K562 (cell line): ENCODE measurements at regions not wholly inside any gene's neighbourhood (a gene's known extent, or its start where the extent isn't known, plus 50 kb on each side); places are given as distances from the start of the nearest gene placed in this dataset.

Source experiments
- ATAC-seq: fragments of 200-7000 bp; cut with Tn5 transposase; 3 replicates; pipeline ENCODE4 v1.9.1; 2020; ENCODE audit warnings: moderate library complexity
- BruUV-seq: library from RNA; stranded (reverse); fragments of 400-500 nt; replicated peaks from 2 replicates; lab custom pipeline; 2021; lab: Mats Ljungman, UMichigan
- CTCF ChIA-PET: fragments of 300-600 bp; formaldehyde crosslinking; extraction: SDS; loops from one replicate; lab custom pipeline; 2021; ENCODE audit warnings: low intra/inter-chr PET ratio; lab: Yijun Ruan, JAX
- POLR2A ChIA-PET: fragments of 300-600, 350-650 bp; sonication (Branson Sonifier 250); formaldehyde crosslinking; extraction: SDS; loops from one replicate; lab custom pipeline; 2021; ENCODE audit warnings: antibody characterized with exemption, inconsistent platforms; lab: Yijun Ruan, JAX
- DNase-seq, 4 experiments: peaks; one replicate each; pipeline versions ENCODE4 v3.0.0 to v3.0.0-alpha.2; 2011 to 2018; ENCODE audit warnings: low spot score in 3 of 4, mixed read lengths in 3 of 4; ENCODE audit errors: extremely low read depth in 1 of 4
- FAIRE-seq: peaks from 2 replicates; lab custom pipeline; 2011; peaks lifted over from hg19 to GRCh38; lab: Jason Lieb, UNC
- H2AFZ ChIP-seq: 2 replicates; pipeline ENCODE4 v1.6.0; 2011; ENCODE audit warnings: low read depth, low read length, control low read depth, inconsistent platforms
- H3K27ac ChIP-seq: fragments of 200-600 bp; 3 replicates; pipeline ENCODE4 v1.8.0; 2011; ENCODE audit warnings: low read depth, mild to moderate bottlenecking, control low read depth, inconsistent platforms, low read length, moderate library complexity, mixed read lengths; ENCODE audit errors: extremely low read depth
- H3K27me3 ChIP-seq, 2 experiments: fragments of 300-600 bp in 1 of 2; 2 replicates in 1 of 2; 3 replicates in 1 of 2; pipeline versions ENCODE4 v1.6.0 to v1.8.0; 2011; ENCODE audit warnings: inconsistent platforms in 2 of 2, low read length in 2 of 2, mild to moderate bottlenecking in 1 of 2, mixed read lengths in 1 of 2, moderate library complexity in 1 of 2; ENCODE audit not compliant: control insufficient read depth in 2 of 2, insufficient read depth in 2 of 2
- H3K36me3 ChIP-seq: fragments of 300-600 bp; 3 replicates; pipeline ENCODE4 v1.8.0; 2011; ENCODE audit warnings: mild to moderate bottlenecking, low read length, inconsistent platforms; ENCODE audit not compliant: control insufficient read depth, insufficient read depth
- H3K4me1 ChIP-seq, 2 experiments: fragments of 200-600 bp in 1 of 2; replicated peaks in 1 of 2; 2 replicates in 1 of 2; 3 replicates in 1 of 2; pipeline versions ENCODE4 v1.5.1 to v1.8.0; 2011; ENCODE audit warnings: inconsistent platforms in 2 of 2, low read length in 2 of 2, mild to moderate bottlenecking in 1 of 2, mixed read lengths in 1 of 2, moderate library complexity in 1 of 2; ENCODE audit not compliant: control insufficient read depth in 2 of 2, insufficient read depth in 2 of 2
- H3K4me2 ChIP-seq: 2 replicates; pipeline ENCODE4 v1.6.1; 2011; ENCODE audit warnings: low read length, control low read depth, inconsistent platforms, mixed read lengths; ENCODE audit not compliant: insufficient read depth
- H3K4me3 ChIP-seq: fragments of 200-600 bp; sonication (generic), shearing (Covaris generic); 2 replicates; pipeline ENCODE4 v1.5.1; 2016; ENCODE audit warnings: control low read depth, inconsistent platforms
- H3K79me2 ChIP-seq: fragments of 200-600 bp; 3 replicates; pipeline ENCODE4 v1.8.0; 2011; ENCODE audit warnings: low read length, inconsistent platforms; ENCODE audit not compliant: control insufficient read depth, insufficient read depth
- H3K9ac ChIP-seq, 2 experiments: 2 replicates each; pipeline versions ENCODE4 v1.6.0 to v1.6.1; 2011; ENCODE audit warnings: low read depth in 2 of 2, low read length in 2 of 2, control low read depth in 1 of 2, inconsistent platforms in 1 of 2, mild to moderate bottlenecking in 1 of 2, mixed read lengths in 1 of 2; ENCODE audit not compliant: insufficient read depth in 1 of 2
- H3K9me1 ChIP-seq: one replicate; pipeline ENCODE4 v1.6.0; 2011; ENCODE audit warnings: inconsistent platforms, mild to moderate bottlenecking, low read length, moderate library complexity; ENCODE audit not compliant: control insufficient read depth, insufficient read depth
- H3K9me3 ChIP-seq: replicated peaks from 2 replicates; pipeline ENCODE4 v1.5.1; 2011; ENCODE audit warnings: low read depth, low read length, inconsistent platforms; ENCODE audit not compliant: control insufficient read depth, insufficient read depth
- H4K20me1 ChIP-seq: replicated peaks from 2 replicates; pipeline ENCODE4 v1.6.1; 2011; ENCODE audit warnings: low read length, inconsistent platforms, mixed read lengths; ENCODE audit not compliant: control insufficient read depth, insufficient read depth
- FOXK1 ChIP-seq: sonication (generic); formaldehyde crosslinking; IDR thresholded peaks from 2 replicates; pipeline ENCODE4 v1.8.0; 2022; ENCODE audit warnings: missing genetic modification reagents, mild to moderate bottlenecking, borderline replicate concordance
- HDAC1 ChIP-seq, 2 experiments: fragments of 450-650 bp; IDR thresholded peaks; 2 replicates each; pipeline ENCODE4 v1.6.1; 2016 to 2017; ENCODE audit warnings: inconsistent platforms in 1 of 2, mild to moderate bottlenecking in 1 of 2, moderate library complexity in 1 of 2
- NFE2 ChIP-seq: IDR thresholded peaks from 2 replicates; pipeline ENCODE4 v1.6.1; 2014; ENCODE audit warnings: antibody characterized with exemption, low read depth
- SMAD3 ChIP-seq: fragments of 450-650 bp; formaldehyde crosslinking; conservative IDR thresholded peaks from 2 replicates; pipeline ENCODE4 v1.4.0; 2020; ENCODE audit warnings: mild to moderate bottlenecking
- WGBS: fragments of 100-300 bp; shearing (Covaris generic); methylation state at CpG from one replicate; pipeline ENCODE4 v1.1.6; 2016; ENCODE audit warnings: low coverage, mixed read lengths; ENCODE audit not compliant: insufficient coverage; ENCODE audit errors: missing lambda C conversion rate; 5-methylcytosine and 5-hydroxymethylcytosine counted together
- in situ Hi-C: fragments of 300-500 bp; cut with MboI; formaldehyde crosslinking; loops from 4 replicates; pipeline ENCODE4 v1.15.0; 2018; ENCODE audit warnings: inconsistent platforms, mixed read lengths
- intact Hi-C: fragments of 100-400 bp; cut with micrococcal nuclease; formaldehyde crosslinking; loops from 2 replicates; pipeline ENCODE4 v1.14.2; 2022
- TF ChIP-seq, protein P1 (sequence below): sonication (generic); formaldehyde crosslinking; IDR thresholded peaks from 2 replicates; pipeline ENCODE4 v1.8.0; 2023; ENCODE audit warnings: mild to moderate bottlenecking, missing genetic modification reagents
- TF ChIP-seq, protein P2 (sequence below): fragments of 450-650 bp; IDR thresholded peaks from 2 replicates; pipeline ENCODE4 v1.7.1; 2018; ENCODE audit warnings: mild to moderate bottlenecking, low read depth; ENCODE audit not compliant: partially characterized antibody
- TF ChIP-seq, protein P3 (sequence below), 2 experiments: fragments of 150-350 bp in 1 of 2; IDR thresholded peaks; 2 replicates each; pipeline ENCODE4 v1.6.1; 2012 to 2016; ENCODE audit warnings: low read depth in 2 of 2, low read length in 2 of 2, mild to moderate bottlenecking in 1 of 2, moderate library complexity in 1 of 2

DNA sequence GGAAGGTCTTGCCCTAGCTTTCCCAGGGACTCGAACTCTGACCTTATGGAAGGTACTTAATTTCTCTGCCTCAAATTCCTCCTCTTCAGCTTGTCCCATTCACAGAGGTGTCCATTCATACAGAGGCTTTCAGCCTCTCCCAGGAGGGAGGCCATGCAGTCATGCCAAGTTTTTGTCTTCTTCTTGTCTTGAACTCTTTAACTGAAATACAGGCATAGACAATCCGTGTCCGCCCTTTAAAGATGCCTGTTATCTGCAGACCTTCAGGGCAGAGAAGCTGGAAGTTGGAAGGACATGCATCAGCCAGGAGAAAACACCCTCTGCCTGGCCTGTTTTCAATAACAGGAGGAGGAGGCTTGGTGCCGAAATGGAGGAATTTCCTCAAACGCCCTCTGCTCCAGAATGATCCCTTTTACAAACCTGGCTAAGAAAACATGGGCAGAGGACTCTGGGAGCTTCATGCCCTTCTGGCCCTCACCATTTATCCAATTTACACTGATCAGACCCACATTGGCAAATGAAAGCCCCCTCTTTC, 308.3 kb downstream of the MYCN start:
- no peaks in the 10 kb centered on the region for H3K9me3 ChIP-seq
- POLR2A ChIA-PET = no interaction called here
- in situ Hi-C loops = no loop called here
- H4K20me1 ChIP-seq = no peaks in the 10 kb centered on the region
- peaks cover 0 to 26% of the 10 kb centered on the region in 2 experiments; a peak in 2 of 5 replicates for H3K27me3 ChIP-seq
- 2% methylated on average over 5 of the region's 5 CpGs for WGBS
- H3K9me1 ChIP-seq = no peaks in the 10 kb centered on the region
- intact Hi-C loops = no loop called here
- CTCF ChIA-PET = no interaction called here
- no peak overlapping the region for H3K9ac ChIP-seq
- H3K4me1 ChIP-seq = no peaks in the 10 kb centered on the region
- no peaks in the 10 kb centered on the region for H3K79me2 ChIP-seq
- TF ChIP-seq, protein P1, sequence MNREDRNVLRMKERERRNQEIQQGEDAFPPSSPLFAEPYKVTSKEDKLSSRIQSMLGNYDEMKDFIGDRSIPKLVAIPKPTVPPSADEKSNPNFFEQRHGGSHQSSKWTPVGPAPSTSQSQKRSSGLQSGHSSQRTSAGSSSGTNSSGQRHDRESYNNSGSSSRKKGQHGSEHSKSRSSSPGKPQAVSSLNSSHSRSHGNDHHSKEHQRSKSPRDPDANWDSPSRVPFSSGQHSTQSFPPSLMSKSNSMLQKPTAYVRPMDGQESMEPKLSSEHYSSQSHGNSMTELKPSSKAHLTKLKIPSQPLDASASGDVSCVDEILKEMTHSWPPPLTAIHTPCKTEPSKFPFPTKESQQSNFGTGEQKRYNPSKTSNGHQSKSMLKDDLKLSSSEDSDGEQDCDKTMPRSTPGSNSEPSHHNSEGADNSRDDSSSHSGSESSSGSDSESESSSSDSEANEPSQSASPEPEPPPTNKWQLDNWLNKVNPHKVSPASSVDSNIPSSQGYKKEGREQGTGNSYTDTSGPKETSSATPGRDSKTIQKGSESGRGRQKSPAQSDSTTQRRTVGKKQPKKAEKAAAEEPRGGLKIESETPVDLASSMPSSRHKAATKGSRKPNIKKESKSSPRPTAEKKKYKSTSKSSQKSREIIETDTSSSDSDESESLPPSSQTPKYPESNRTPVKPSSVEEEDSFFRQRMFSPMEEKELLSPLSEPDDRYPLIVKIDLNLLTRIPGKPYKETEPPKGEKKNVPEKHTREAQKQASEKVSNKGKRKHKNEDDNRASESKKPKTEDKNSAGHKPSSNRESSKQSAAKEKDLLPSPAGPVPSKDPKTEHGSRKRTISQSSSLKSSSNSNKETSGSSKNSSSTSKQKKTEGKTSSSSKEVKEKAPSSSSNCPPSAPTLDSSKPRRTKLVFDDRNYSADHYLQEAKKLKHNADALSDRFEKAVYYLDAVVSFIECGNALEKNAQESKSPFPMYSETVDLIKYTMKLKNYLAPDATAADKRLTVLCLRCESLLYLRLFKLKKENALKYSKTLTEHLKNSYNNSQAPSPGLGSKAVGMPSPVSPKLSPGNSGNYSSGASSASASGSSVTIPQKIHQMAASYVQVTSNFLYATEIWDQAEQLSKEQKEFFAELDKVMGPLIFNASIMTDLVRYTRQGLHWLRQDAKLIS (CRISPR knock-in tag) = no peak
- no peak for TF ChIP-seq NFE2
- TF ChIP-seq, protein P2, sequence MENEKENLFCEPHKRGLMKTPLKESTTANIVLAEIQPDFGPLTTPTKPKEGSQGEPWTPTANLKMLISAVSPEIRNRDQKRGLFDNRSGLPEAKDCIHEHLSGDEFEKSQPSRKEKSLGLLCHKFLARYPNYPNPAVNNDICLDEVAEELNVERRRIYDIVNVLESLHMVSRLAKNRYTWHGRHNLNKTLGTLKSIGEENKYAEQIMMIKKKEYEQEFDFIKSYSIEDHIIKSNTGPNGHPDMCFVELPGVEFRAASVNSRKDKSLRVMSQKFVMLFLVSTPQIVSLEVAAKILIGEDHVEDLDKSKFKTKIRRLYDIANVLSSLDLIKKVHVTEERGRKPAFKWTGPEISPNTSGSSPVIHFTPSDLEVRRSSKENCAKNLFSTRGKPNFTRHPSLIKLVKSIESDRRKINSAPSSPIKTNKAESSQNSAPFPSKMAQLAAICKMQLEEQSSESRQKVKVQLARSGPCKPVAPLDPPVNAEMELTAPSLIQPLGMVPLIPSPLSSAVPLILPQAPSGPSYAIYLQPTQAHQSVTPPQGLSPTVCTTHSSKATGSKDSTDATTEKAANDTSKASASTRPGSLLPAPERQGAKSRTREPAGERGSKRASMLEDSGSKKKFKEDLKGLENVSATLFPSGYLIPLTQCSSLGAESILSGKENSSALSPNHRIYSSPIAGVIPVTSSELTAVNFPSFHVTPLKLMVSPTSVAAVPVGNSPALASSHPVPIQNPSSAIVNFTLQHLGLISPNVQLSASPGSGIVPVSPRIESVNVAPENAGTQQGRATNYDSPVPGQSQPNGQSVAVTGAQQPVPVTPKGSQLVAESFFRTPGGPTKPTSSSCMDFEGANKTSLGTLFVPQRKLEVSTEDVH = no peak
- TF ChIP-seq HDAC1 (IDR thresholded peaks at IDR 0.05) = no peak
- TF ChIP-seq FOXK1 (CRISPR knock-in tag) = no peak
- no peak for TF ChIP-seq SMAD3 (CRISPR knock-in tag)
- TF ChIP-seq, protein P3, sequence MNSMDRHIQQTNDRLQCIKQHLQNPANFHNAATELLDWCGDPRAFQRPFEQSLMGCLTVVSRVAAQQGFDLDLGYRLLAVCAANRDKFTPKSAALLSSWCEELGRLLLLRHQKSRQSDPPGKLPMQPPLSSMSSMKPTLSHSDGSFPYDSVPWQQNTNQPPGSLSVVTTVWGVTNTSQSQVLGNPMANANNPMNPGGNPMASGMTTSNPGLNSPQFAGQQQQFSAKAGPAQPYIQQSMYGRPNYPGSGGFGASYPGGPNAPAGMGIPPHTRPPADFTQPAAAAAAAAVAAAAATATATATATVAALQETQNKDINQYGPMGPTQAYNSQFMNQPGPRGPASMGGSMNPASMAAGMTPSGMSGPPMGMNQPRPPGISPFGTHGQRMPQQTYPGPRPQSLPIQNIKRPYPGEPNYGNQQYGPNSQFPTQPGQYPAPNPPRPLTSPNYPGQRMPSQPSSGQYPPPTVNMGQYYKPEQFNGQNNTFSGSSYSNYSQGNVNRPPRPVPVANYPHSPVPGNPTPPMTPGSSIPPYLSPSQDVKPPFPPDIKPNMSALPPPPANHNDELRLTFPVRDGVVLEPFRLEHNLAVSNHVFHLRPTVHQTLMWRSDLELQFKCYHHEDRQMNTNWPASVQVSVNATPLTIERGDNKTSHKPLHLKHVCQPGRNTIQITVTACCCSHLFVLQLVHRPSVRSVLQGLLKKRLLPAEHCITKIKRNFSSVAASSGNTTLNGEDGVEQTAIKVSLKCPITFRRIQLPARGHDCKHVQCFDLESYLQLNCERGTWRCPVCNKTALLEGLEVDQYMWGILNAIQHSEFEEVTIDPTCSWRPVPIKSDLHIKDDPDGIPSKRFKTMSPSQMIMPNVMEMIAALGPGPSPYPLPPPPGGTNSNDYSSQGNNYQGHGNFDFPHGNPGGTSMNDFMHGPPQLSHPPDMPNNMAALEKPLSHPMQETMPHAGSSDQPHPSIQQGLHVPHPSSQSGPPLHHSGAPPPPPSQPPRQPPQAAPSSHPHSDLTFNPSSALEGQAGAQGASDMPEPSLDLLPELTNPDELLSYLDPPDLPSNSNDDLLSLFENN (IDR thresholded peaks at IDR 0.05; ENCODE audit: low read depth in 2 of 2, low read length in 2 of 2) = no peak
- no peaks in the 10 kb centered on the region for H3K36me3 ChIP-seq
- no peak for ATAC-seq
- no peak overlapping the region for H3K27ac ChIP-seq
- no peak for FAIRE-seq
- no peak overlapping the region for H2AFZ ChIP-seq
- no peak for DNase-seq
- no peak overlapping the region for H3K4me3 ChIP-seq
- H3K4me2 ChIP-seq = no peak overlapping the region
- BruUV-seq = no TSS peak
